GM19324 (cell line): ENCODE measurements at regions not wholly inside any gene's neighbourhood (a gene's known extent, or its start where the extent isn't known, plus 50 kb on each side); places are given as distances from the start of the nearest gene placed in this dataset.
"Not testable (repeated sequence)": the region's sequence is repeated elsewhere in the genome, so short reads cannot be mapped to it uniquely, and the experiment has no call there.

Experiments used
- ATAC-seq: cut with Tn5 transposase; IDR thresholded peaks from one replicate; pipeline ENCODE4 v1.9.1; 2021; ENCODE audit warnings: mild to moderate bottlenecking, moderate library complexity; ENCODE audit not compliant: unreplicated experiment, low FRiP score

DNA sequence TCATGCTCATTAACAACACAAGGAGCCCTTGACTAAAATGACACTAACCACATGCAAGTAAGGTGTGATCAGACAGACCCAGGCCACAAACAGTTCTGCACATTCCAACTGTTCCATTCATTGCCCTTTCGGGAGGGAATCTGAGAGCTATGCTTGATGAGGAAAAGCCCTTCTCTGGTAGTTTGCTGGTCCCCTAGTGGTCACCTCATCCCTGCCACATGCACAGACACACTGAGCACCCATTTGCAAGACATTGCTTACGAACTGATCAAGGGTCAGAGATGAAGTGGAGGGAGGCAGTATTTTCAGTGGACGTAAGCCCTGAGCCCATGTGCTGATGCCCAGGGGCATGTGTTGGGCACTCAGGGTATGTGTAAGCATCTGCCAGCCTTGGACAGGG is 220.9 kb downstream of the VAPA start:
- ATAC-seq, result not testable (repeated sequence)

- no peak for ATAC-seq
Measured at GRCh38 chr18:10135302-10135926, 221.6 kb downstream of the VAPA start.

- no peak for ATAC-seq
Measured at GRCh38 chr18:10138719-10139118, 224.9 kb downstream of the VAPA start.

DNA sequence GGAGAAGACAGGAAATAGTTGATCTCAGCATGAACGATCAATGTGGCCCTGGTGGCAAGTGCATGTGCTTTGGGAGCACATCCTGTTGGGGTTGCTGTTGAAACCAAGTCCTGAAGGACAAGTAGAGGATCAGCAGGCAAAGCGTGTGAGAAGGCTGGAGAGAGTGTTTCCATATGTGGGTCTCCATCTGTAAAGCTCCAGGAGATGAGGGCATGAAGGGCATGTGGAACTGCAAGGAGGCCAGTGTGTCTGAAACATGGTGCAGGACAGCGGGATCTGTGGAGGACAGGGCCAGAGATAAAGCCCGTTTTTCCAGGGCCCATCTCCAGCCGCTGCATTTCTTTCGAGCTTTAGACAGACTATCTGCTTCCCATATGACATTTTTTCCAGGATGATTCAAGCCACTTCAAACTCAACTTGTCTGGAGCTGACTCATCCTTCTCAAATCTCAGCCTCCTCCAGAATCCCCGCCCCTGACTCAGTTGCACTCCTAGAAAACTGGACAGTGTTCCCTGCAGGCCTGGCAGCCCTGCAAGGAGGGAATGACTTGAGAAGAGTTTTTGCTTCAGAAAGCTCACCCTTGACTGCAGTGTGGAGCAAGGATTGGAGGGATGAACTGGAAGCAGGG is 226.1 kb downstream of the VAPA start:
- ATAC-seq, result no peak

DNA sequence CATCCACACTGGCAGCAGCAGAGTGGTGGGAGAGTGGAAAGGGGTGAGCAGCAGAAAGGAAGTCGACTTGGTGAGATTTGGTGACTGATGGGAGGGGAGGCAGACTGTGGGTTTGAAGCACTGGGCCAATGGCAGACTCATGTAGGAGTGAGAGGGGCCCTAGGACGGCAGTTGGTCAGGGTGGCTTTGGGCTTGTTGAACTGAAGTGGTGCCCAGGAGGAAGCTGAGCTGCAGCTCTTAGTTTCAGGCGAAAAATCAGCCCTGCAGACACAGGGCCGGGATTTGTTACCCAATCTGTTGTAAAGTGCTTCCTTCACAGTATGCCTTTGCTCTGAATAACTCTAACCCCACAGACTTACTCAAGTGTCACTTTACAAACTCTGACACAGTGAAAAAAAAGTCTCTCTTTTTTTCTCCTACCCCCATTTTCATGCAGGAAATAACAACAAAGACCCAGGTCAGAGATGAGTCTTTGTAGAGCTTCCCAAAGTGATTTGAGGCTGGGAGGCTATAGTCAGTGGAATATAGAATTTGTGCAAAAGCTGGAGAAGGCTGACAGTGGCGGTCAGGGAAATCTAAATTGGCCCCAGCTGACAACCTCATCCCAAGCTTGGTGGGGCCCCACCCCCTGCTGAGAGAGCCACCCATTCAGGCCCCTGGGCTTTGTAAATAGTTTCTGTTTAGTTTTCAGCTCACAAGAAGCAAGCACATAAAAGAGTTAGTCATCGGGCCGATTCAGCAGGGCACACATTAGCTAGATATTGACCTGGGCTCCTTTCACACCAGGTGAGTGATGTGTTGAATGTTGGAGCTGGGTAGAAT is 226.9 kb downstream of the VAPA start:
- ATAC-seq, result no peak

DNA sequence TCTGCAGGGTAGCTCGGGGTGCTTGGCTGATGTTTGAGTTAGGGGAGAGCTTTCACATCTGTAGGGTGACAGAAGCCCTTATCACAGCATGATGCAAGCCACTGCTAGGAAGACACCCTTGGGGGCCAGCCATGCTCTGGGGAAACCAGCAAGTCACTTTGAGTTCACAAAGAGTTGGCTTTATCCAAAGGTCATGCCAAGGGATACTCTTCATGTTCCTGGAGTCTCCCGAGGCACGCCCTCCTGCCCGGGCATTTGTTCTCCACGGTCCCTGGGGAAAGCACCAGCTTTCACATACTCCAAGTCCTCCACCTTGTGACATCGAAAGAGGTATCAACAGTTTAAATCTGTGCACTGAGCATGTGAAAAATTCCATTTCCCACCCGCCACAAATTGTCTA is 227.7 kb downstream of the VAPA start:
- no peak for ATAC-seq

GRCh38 chr18:10142056-10142455 is 228.2 kb downstream of the VAPA start:
- ATAC-seq, result no peak

- ATAC-seq, result no peak
Measured at GRCh38 chr18:10142496-10143160, 228.8 kb downstream of the VAPA start.

DNA sequence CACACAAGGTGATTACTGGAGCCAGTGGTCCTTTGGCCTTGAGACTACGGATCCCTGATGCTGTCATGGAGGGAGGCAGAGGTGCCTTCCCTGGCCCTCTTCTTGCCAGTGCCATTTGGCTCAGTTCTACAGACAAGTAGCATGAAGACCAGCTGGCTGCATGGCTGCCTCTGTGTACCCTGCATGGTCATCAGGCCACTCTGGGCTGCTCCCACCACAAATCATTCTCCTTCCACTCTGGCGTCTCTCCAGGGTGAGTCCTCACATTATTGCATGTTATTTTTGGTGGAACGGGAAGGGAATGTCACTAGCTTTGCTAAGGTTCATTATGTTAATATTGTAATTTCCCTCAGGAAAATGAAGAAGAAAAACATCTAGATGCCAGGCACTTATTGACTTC is 229.8 kb downstream of the VAPA start:
- ATAC-seq, result no peak

GRCh38 chr18:10145546-10145945 is 231.7 kb downstream of the VAPA start:
- ATAC-seq, result no peak

GRCh38 chr18:10147226-10147625 is 233.4 kb downstream of the VAPA start:
- no peak for ATAC-seq

GRCh38 chr18:10147752-10148151 is 233.9 kb downstream of the VAPA start:
- ATAC-seq, result no peak

- no peak for ATAC-seq
Measured at GRCh38 chr18:10148189-10148929, 234.5 kb downstream of the VAPA start.

GRCh38 chr18:10149768-10150556 is 236.1 kb downstream of the VAPA start:
- no peak for ATAC-seq

DNA sequence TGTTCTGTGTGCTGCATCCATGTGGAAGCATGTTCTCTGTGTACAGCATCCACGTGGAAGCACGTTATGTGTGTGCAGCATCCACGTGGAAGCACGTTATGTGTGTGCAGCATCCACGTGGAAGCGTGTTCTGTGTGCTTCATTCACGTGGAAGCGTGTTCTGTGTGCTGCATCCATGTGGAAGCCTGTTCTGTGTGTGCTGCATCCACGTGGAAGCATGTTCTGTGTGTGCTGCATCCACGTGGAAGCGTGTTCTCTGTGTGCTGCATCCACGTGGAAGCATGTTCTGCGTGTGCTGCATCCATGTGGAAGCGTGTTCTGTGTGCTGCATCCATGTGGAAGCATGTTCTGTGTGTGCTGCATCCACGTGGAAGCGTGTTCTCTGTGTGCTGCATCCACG is 236.8 kb downstream of the VAPA start:
- ATAC-seq, result not testable (repeated sequence)

GRCh38 chr18:10152475-10152874 is 238.7 kb downstream of the VAPA start:
- ATAC-seq, result no peak

GRCh38 chr18:10153924-10154752 is 240.3 kb downstream of the VAPA start:
- no peak for ATAC-seq

DNA sequence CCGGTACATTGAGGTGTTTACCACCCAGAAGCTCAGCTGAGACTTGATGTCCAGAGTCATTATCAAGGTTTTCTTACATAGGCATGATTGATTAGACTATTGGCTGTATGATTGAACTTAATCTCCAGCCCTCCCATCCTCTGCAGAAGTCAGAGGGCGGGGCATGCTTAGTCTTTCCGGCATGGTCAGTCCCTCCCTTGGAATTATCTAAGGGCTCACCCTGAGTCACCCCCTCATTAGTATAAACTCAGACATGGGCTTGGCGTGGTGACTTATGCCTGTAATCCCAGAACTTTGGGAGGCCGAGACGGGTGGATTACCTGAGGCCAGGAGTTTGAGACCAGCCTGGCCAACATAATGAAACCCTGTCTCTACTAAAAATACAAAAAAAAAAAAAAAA is 243.9 kb downstream of the VAPA start:
- ATAC-seq, result no peak

DNA sequence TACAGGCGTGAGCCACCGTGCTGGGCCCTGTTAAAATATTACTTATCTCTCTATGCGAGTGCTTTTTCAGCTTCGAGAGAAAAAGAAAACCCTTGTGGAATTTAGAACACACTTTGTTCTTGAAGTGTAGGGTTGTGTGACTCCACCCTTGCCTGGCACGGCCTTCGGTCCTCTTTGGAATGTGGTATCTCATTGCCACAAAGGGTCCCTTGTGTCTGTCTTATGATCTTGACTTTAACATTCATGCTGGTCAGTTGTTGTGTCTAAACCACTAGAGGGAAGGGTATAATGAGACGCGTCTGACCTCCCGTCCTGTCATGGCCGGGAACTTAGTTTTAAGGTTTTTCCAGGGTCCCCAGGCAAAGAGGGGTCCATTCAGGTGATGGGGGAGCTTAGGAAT is 246.4 kb downstream of the VAPA start:
- no peak for ATAC-seq
